K562 (cell line): ENCODE measurements at regions not wholly inside any gene's neighbourhood (a gene's known extent, or its start where the extent isn't known, plus 50 kb on each side); places are given as distances from the start of the nearest gene placed in this dataset.

Experiments
- ATAC-seq: fragments of 200-7000 bp; cut with Tn5 transposase; 3 replicates; pipeline ENCODE4 v1.9.1; 2020; ENCODE audit warnings: moderate library complexity
- BruUV-seq: library from RNA; stranded (reverse); fragments of 400-500 nt; replicated peaks from 2 replicates; lab custom pipeline; 2021; lab: Mats Ljungman, UMichigan
- CTCF ChIA-PET: fragments of 300-600 bp; formaldehyde crosslinking; extraction: SDS; loops from one replicate; lab custom pipeline; 2021; ENCODE audit warnings: low intra/inter-chr PET ratio; lab: Yijun Ruan, JAX
- POLR2A ChIA-PET: fragments of 300-600, 350-650 bp; sonication (Branson Sonifier 250); formaldehyde crosslinking; extraction: SDS; loops from one replicate; lab custom pipeline; 2021; ENCODE audit warnings: antibody characterized with exemption, inconsistent platforms; lab: Yijun Ruan, JAX
- DNase-seq, 4 experiments: peaks; one replicate each; pipeline versions ENCODE4 v3.0.0 to v3.0.0-alpha.2; 2011 to 2018; ENCODE audit warnings: low spot score in 3 of 4, mixed read lengths in 3 of 4; ENCODE audit errors: extremely low read depth in 1 of 4
- FAIRE-seq: peaks from 2 replicates; lab custom pipeline; 2011; peaks lifted over from hg19 to GRCh38; lab: Jason Lieb, UNC
- H2AFZ ChIP-seq: 2 replicates; pipeline ENCODE4 v1.6.0; 2011; ENCODE audit warnings: low read depth, low read length, control low read depth, inconsistent platforms
- H3K27ac ChIP-seq: fragments of 200-600 bp; 3 replicates; pipeline ENCODE4 v1.8.0; 2011; ENCODE audit warnings: low read depth, mild to moderate bottlenecking, control low read depth, inconsistent platforms, low read length, moderate library complexity, mixed read lengths; ENCODE audit errors: extremely low read depth
- H3K27me3 ChIP-seq, 2 experiments: fragments of 300-600 bp in 1 of 2; 2 replicates in 1 of 2; 3 replicates in 1 of 2; pipeline versions ENCODE4 v1.6.0 to v1.8.0; 2011; ENCODE audit warnings: inconsistent platforms in 2 of 2, low read length in 2 of 2, mild to moderate bottlenecking in 1 of 2, mixed read lengths in 1 of 2, moderate library complexity in 1 of 2; ENCODE audit not compliant: control insufficient read depth in 2 of 2, insufficient read depth in 2 of 2
- H3K36me3 ChIP-seq: fragments of 300-600 bp; 3 replicates; pipeline ENCODE4 v1.8.0; 2011; ENCODE audit warnings: mild to moderate bottlenecking, low read length, inconsistent platforms; ENCODE audit not compliant: control insufficient read depth, insufficient read depth
- H3K4me1 ChIP-seq, 2 experiments: fragments of 200-600 bp in 1 of 2; replicated peaks in 1 of 2; 2 replicates in 1 of 2; 3 replicates in 1 of 2; pipeline versions ENCODE4 v1.5.1 to v1.8.0; 2011; ENCODE audit warnings: inconsistent platforms in 2 of 2, low read length in 2 of 2, mild to moderate bottlenecking in 1 of 2, mixed read lengths in 1 of 2, moderate library complexity in 1 of 2; ENCODE audit not compliant: control insufficient read depth in 2 of 2, insufficient read depth in 2 of 2
- H3K4me2 ChIP-seq: 2 replicates; pipeline ENCODE4 v1.6.1; 2011; ENCODE audit warnings: low read length, control low read depth, inconsistent platforms, mixed read lengths; ENCODE audit not compliant: insufficient read depth
- H3K4me3 ChIP-seq: fragments of 200-600 bp; sonication (generic), shearing (Covaris generic); 2 replicates; pipeline ENCODE4 v1.5.1; 2016; ENCODE audit warnings: control low read depth, inconsistent platforms
- H3K79me2 ChIP-seq: fragments of 200-600 bp; 3 replicates; pipeline ENCODE4 v1.8.0; 2011; ENCODE audit warnings: low read length, inconsistent platforms; ENCODE audit not compliant: control insufficient read depth, insufficient read depth
- H3K9ac ChIP-seq, 2 experiments: 2 replicates each; pipeline versions ENCODE4 v1.6.0 to v1.6.1; 2011; ENCODE audit warnings: low read depth in 2 of 2, low read length in 2 of 2, control low read depth in 1 of 2, inconsistent platforms in 1 of 2, mild to moderate bottlenecking in 1 of 2, mixed read lengths in 1 of 2; ENCODE audit not compliant: insufficient read depth in 1 of 2
- H3K9me1 ChIP-seq: one replicate; pipeline ENCODE4 v1.6.0; 2011; ENCODE audit warnings: inconsistent platforms, mild to moderate bottlenecking, low read length, moderate library complexity; ENCODE audit not compliant: control insufficient read depth, insufficient read depth
- H3K9me3 ChIP-seq: replicated peaks from 2 replicates; pipeline ENCODE4 v1.5.1; 2011; ENCODE audit warnings: low read depth, low read length, inconsistent platforms; ENCODE audit not compliant: control insufficient read depth, insufficient read depth
- H4K20me1 ChIP-seq: replicated peaks from 2 replicates; pipeline ENCODE4 v1.6.1; 2011; ENCODE audit warnings: low read length, inconsistent platforms, mixed read lengths; ENCODE audit not compliant: control insufficient read depth, insufficient read depth
- EP300 ChIP-seq: IDR thresholded peaks from 2 replicates; pipeline ENCODE4 v1.6.1; 2012; ENCODE audit warnings: low read length, improper control_type of control experiment
- GABPA ChIP-seq: fragments of 200-800 bp; sonication (Bioruptor generic); conservative IDR thresholded peaks from 2 replicates; pipeline ENCODE4 v1.6.1; 2016; ENCODE audit warnings: low read depth, missing genetic modification characterization, missing compliant biosample characterization
- GTF2E2 ChIP-seq: fragments of 200-800 bp; sonication (Bioruptor generic); IDR thresholded peaks from 2 replicates; pipeline ENCODE4 v1.6.1; 2016; ENCODE audit warnings: missing genetic modification characterization, missing compliant biosample characterization
- HMGN3 ChIP-seq: IDR thresholded peaks from 2 replicates; pipeline ENCODE4 v1.6.1; 2011; ENCODE audit warnings: borderline replicate concordance, low read depth, mild to moderate bottlenecking, mixed read lengths, low read length; ENCODE audit not compliant: insufficient read length; ENCODE audit errors: extremely low read depth
- MAFG ChIP-seq: fragments of 450-650 bp; conservative IDR thresholded peaks from 2 replicates; pipeline ENCODE4 v1.6.1; 2016; ENCODE audit warnings: missing genetic modification characterization, missing compliant biosample characterization
- MYNN ChIP-seq, 2 experiments: sonication (generic); formaldehyde crosslinking in 1 of 2; IDR thresholded peaks; 2 replicates each; pipeline versions ENCODE4 v1.5.0 to v1.6.1; 2016 to 2020; ENCODE audit warnings: antibody characterized with exemption in 1 of 2, missing genetic modification reagents in 1 of 2
- PRDM10 ChIP-seq: fragments of 450-650 bp; IDR thresholded peaks from 2 replicates; pipeline ENCODE4 v1.6.1; 2018; ENCODE audit not compliant: partially characterized antibody
- PURB ChIP-seq: sonication (generic); formaldehyde crosslinking; IDR thresholded peaks from 2 replicates; pipeline ENCODE4 v1.9.0; 2021; ENCODE audit warnings: low read depth, mild to moderate bottlenecking, missing genetic modification reagents
- RBM39 ChIP-seq: fragments of 200-400 bp; formaldehyde crosslinking; optimal IDR thresholded peaks from 2 replicates; pipeline ENCODE3; 2018; ENCODE audit warnings: low read depth, low read length
- SIN3B ChIP-seq: fragments of 450-650 bp; IDR thresholded peaks from 2 replicates; pipeline ENCODE4 v1.6.1; 2017; ENCODE audit warnings: low read depth, mild to moderate bottlenecking, moderate library complexity
- TFAM ChIP-seq: fragments of 250-450 bp; sonication (Bioruptor Pico); conservative IDR thresholded peaks from 2 replicates; pipeline ENCODE4 v1.5.0; 2021; ENCODE audit warnings: mild to moderate bottlenecking, moderate library complexity
- ZNF384 ChIP-seq: IDR thresholded peaks from 2 replicates; pipeline ENCODE4 v1.6.1; 2012; ENCODE audit warnings: low read depth, low read length, improper control_type of control experiment
- ZNF655 ChIP-seq: fragments of 250-450 bp; sonication (Bioruptor Pico); IDR thresholded peaks from 2 replicates; pipeline ENCODE4 v1.5.0; 2021
- WGBS: fragments of 100-300 bp; shearing (Covaris generic); methylation state at CpG from one replicate; pipeline ENCODE4 v1.1.6; 2016; ENCODE audit warnings: low coverage, mixed read lengths; ENCODE audit not compliant: insufficient coverage; ENCODE audit errors: missing lambda C conversion rate; 5-methylcytosine and 5-hydroxymethylcytosine counted together
- in situ Hi-C: fragments of 300-500 bp; cut with MboI; formaldehyde crosslinking; loops from 4 replicates; pipeline ENCODE4 v1.15.0; 2018; ENCODE audit warnings: inconsistent platforms, mixed read lengths
- intact Hi-C: fragments of 100-400 bp; cut with micrococcal nuclease; formaldehyde crosslinking; loops from 2 replicates; pipeline ENCODE4 v1.14.2; 2022

GRCh38 chr12:92235703-92236472 lies 90.2 kb upstream of the BTG1 start:
- H4K20me1 ChIP-seq = no peaks in the 10 kb centered on the region
- BruUV-seq = no TSS peak
- no peak overlapping the region for H3K27ac ChIP-seq
- in situ Hi-C loops (no loop called here), intact Hi-C loops (loop anchor here (10.0 kb wide), 1 partner anchor 169 kb away; no protein-coding TSS in a partner anchor)
- no peak for FAIRE-seq
- no peak overlapping the region for H3K9ac ChIP-seq
- H3K79me2 ChIP-seq = no peaks in the 10 kb centered on the region
- H3K9me3 ChIP-seq = no peaks in the 10 kb centered on the region
- CTCF ChIA-PET = no interaction called here
- H3K9me1 ChIP-seq = no peaks in the 10 kb centered on the region
- no peaks in the 10 kb centered on the region for H3K27me3 ChIP-seq
- H2AFZ ChIP-seq = peak overlapping the region; percentile 80
- POLR2A ChIA-PET = interaction anchor here (0.6 to 1.5 kb wide), 3 partner anchors 8 to 555 kb away, joined by 4 to 6 read pairs (median 4); partner anchors contain the start of gene BTG1
- H3K4me2 ChIP-seq = no peak overlapping the region
- WGBS = 44% methylated on average over 7 of the region's 7 CpGs
- H3K36me3 ChIP-seq = no peaks in the 10 kb centered on the region
- no peak for DNase-seq
- peaks cover 0 to 12% of the 10 kb centered on the region in 2 experiments; a peak in 3 of 5 replicates for H3K4me1 ChIP-seq
- TF ChIP-seq EP300 = no peak
- no peak for TF ChIP-seq MAFG (tag)
- no peak for TF ChIP-seq TFAM (CRISPR knock-in tag)
- TF ChIP-seq RBM39 = no peak
- TF ChIP-seq ZNF655 (CRISPR knock-in tag) = no peak
- TF ChIP-seq MYNN (IDR thresholded peaks at IDR 0.05) = peak; percentile 94
- no peak; the same call in 1 of the 2 replicates for TF ChIP-seq MYNN (CRISPR knock-in tag; IDR thresholded peaks at IDR 0.05)
- no peak for TF ChIP-seq ZNF384
- TF ChIP-seq GABPA (tag) = 0 out of 2 replicates have a peak, but pooled peaks have one; percentile 27
- no peak for TF ChIP-seq HMGN3
- TF ChIP-seq GTF2E2 (tag) = no peak
- TF ChIP-seq PRDM10 = peak; percentile 93
- TF ChIP-seq PURB (CRISPR knock-in tag) = no peak
- no peak for TF ChIP-seq SIN3B
- ATAC-seq = no peak; the same call in 2 of the 3 replicates
- no peak overlapping the region for H3K4me3 ChIP-seq
